ENCODE measurements at regions not wholly inside any gene's neighbourhood (a gene's known extent, or its start where the extent isn't known, plus 50 kb on each side); places are given as distances from the start of the nearest gene placed in this dataset.

DNA sequence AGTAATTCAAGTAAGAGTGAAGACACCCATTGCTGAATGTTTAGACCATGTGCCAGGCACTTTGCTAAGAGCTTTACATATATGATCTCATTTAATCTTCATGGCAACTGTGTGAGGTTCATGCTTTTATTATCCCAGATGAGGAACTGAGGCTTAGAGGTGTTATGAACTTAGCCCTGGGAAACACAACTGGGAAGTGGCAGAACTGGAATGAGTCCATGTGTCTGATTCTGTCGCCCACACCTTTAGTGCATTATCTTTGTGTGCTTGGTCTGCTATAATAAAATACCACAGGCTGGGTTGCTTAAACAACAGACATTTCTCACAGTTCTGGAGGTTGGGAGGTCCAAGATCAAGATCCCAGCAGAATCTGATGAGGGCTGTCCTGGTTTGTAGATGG is 108.7 kb upstream of the PLET1 start:
- TF ChIP-seq POLR2A (IDR thresholded peaks at IDR 0.05) (no peak), POLR2AphosphoS5 (IDR thresholded peaks at IDR 0.05; ENCODE audit: insufficient read depth in 1 of 2, low read depth in 1 of 2) (no peak)
- TF ChIP-seq, protein P1, sequence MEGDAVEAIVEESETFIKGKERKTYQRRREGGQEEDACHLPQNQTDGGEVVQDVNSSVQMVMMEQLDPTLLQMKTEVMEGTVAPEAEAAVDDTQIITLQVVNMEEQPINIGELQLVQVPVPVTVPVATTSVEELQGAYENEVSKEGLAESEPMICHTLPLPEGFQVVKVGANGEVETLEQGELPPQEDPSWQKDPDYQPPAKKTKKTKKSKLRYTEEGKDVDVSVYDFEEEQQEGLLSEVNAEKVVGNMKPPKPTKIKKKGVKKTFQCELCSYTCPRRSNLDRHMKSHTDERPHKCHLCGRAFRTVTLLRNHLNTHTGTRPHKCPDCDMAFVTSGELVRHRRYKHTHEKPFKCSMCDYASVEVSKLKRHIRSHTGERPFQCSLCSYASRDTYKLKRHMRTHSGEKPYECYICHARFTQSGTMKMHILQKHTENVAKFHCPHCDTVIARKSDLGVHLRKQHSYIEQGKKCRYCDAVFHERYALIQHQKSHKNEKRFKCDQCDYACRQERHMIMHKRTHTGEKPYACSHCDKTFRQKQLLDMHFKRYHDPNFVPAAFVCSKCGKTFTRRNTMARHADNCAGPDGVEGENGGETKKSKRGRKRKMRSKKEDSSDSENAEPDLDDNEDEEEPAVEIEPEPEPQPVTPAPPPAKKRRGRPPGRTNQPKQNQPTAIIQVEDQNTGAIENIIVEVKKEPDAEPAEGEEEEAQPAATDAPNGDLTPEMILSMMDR (IDR thresholded peaks at IDR 0.05): no peak

Data from vagina (tissue), 2 donors.